NCI-H1417 treated with DMSO at 0.1 percent for 48 hours (cell line): ENCODE measurements at regions not wholly inside any gene's neighbourhood (a gene's known extent, or its start where the extent isn't known, plus 50 kb on each side); places are given as distances from the start of the nearest gene placed in this dataset.

Experiments used
- DNase-seq: peaks from one replicate; lab custom pipeline; 2025; lab: John Stamatoyannopoulos, UW

DNA sequence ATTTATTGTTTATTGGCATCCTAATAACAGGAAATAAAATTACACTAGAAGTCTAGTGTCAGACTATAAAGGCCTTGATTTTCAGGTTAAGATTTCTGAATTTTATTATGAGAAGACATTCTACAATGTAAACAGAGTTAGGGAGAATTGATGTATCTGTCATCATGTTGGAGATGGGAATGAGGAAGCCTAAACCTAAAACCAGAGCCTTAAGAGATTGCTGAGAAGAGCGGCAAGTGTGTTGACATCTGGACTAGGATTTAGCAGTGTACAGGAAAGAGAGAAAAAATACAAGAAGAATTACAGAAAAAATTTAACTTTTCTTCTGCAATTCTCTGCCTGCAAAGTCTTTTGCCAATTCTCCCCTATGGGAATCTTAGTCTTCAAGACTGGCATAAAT lies 525.5 kb downstream of the NR2F1-AS1 start:
- DNase-seq: no peak

DNA sequence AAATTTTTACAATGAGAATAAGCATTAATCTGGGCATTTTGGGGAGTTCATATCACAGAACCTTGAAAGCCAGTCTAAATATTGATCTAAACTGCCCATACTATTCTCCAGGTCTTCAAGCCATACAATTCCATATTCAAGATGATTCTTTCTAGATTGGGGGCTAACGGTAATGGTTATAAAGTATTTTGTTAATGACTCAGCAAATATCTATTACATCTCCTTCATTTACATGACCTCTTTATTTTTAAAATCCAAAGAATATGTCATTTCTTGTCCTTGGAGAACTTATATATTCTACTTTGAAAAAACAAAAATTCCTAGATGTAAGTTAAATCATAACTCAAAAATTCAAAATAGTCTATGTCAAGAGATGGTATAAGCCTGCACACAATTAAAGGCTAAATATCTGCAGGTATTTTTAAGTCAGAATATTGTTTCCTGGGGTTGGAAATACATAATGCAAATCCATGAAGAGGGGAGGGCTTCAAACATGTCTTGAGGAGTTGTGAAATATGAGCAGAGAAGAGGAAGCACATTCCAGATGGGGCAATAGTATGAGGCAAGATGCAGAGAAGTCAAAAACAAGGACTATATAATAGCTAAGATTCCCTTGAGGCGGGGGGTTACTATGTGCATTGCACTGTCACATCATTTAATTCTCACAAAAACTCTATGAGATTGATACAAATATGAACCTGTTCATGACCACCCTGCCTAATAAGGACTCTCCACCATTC lies 526.4 kb downstream of the NR2F1-AS1 start:
- DNase-seq: no peak

DNA sequence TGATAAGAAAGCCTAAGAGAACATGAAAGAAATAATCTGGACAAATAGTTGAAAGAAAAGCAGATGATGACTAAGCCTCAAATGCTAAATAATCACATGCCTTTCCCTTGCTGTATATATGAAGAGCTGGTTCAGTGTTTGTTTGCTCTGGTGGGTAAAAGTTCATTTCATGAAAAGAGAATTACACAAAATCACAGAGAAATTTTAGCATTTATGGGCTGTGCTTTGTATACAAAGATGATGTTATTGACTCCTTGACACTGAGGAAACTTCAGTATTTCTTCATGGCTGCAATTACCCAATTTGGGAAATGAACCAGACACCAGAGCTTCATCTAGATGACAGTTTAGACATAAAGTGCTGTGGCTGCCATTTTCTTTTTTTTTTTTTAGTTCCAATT lies 527.2 kb downstream of the NR2F1-AS1 start:
- no peak for DNase-seq

- DNase-seq: no peak
Observed at GRCh38 chr5:93048858-93049257, 532.2 kb downstream of the NR2F1-AS1 start.

- DNase-seq: no peak
Observed at GRCh38 chr5:93044859-93045666, 536.0 kb downstream of the NR2F1-AS1 start.

DNA sequence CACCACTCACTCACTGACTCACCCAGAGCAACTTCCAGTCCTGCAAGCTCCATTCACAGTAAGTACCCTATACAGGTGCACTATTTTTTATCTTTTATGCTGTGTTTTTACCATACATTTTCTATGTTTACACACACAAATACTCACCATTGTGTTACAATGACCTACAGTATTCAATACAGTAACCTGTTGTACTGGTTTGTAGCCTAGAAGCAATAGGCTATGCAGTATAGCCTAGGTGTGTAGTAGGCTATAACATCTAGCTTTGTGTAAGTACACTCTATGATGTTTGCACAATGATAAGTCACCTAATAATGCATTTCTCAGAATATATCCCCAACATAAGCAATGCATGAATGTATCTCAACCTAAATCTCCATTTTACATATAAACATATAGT lies 541.1 kb downstream of the NR2F1-AS1 start:
- DNase-seq: no peak

DNA sequence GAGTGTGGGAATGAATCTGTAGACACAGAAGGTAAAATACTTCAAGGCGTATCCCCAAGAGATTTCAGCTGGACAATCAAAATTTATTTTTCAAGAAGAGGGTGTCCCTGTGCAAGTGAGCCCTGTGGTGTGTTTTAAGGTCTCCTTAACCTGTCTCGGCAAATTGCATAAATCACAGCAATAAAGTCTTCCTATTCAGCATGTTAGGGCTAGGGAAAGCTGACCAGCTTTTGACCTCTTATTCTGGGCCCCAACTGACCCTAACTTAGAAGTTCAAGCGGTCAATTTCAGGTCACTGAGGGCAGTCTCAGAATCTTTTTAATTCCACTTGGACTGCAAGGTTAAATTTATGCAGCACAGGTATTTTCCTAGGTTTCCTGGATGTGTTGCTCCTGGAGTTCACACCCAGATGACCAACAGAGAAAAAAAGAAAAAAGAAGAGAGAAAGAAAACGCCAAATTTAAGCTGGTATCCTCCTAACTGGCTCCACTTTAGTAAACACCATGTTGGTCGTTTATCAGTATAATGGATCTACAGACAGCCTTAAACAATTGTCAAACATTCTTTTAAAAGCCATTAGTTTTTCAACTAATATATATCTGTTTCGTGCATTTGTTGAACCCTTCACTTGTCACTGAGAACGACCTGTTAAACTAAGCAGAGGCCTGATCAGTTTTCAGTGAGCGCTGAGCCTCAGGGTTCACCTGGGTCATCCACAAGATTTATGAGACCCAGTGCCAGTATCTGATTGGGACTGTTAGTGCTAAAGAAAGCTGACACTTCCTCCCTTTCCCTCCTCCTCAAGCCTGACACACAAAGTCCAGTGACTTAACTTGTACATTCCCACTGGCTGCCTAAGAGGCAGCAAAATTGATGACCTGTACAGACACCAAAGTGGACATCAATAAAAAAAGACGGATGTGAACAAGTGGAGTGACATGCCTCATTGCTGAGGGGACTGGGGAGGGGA lies 546.1 kb downstream of the NR2F1-AS1 start:
- no peak for DNase-seq

GRCh38 chr5:93022796-93023447 lies 558.1 kb downstream of the NR2F1-AS1 start:
- no peak for DNase-seq

GRCh38 chr5:93022211-93022610 lies 558.8 kb downstream of the NR2F1-AS1 start:
- DNase-seq: no peak

DNA sequence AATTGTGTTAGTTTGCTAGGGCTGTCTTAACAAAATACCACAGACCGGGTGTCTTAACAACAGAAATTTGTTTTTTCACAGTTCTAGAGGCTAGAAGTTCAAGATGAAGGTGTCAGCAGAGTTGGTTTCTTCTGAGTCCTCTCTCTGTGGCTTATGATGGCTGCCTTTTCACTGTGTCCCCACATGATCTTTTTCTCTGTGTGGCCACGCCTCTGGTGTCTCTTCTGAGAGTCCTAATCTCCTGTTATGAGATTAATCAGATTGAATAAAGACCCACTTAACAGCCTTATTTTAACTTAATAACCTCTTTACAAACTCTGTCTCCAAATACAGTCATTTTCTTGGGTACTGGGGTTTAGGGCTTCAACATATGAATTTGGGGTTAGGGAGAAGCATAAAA lies 561.1 kb downstream of the NR2F1-AS1 start:
- no peak for DNase-seq

- no peak for DNase-seq
Observed at GRCh38 chr5:93018461-93018860, 562.6 kb downstream of the NR2F1-AS1 start.

DNA sequence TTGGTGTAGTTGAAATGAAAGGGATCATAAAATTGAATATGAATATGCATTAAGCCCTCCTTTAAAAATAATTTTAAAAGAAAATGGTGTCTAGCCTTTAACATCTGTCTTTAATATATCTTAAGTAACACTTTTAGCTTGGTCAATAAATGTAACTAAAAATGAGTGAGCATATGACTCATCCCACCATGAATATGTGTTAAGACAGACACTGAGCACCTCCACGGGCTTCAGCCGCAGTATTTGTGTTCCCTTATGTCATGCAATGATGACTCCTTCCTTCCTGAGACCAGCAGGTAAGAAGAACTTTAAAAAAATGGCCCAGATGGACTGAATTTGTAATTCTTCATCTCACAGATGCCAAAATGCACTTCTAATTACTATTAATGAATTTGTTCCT lies 563.2 kb downstream of the NR2F1-AS1 start:
- DNase-seq: no peak

- DNase-seq: no peak
Observed at GRCh38 chr5:93017376-93017775, 563.6 kb downstream of the NR2F1-AS1 start.

GRCh38 chr5:93010616-93011015 lies 570.4 kb downstream of the NR2F1-AS1 start:
- DNase-seq: no peak

DNA sequence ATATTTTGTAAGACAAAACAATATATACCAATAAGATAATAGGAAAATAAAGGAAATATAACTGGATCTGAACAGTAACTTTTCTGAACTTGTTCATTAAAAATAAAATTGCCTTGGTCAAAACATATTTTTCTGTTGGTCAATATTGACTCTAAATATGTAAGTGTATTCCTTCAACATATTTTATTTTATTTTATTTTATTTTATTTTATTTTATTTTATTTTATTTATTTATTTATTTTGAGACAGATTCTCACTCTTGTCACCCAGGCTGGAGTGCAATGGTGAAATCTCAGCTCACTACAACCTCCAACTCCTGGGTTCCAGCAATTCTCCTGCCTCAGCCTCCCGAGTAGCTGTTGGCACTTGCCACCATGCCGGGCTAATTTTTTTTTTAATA lies 571.0 kb downstream of the NR2F1-AS1 start:
- no peak for DNase-seq

DNA sequence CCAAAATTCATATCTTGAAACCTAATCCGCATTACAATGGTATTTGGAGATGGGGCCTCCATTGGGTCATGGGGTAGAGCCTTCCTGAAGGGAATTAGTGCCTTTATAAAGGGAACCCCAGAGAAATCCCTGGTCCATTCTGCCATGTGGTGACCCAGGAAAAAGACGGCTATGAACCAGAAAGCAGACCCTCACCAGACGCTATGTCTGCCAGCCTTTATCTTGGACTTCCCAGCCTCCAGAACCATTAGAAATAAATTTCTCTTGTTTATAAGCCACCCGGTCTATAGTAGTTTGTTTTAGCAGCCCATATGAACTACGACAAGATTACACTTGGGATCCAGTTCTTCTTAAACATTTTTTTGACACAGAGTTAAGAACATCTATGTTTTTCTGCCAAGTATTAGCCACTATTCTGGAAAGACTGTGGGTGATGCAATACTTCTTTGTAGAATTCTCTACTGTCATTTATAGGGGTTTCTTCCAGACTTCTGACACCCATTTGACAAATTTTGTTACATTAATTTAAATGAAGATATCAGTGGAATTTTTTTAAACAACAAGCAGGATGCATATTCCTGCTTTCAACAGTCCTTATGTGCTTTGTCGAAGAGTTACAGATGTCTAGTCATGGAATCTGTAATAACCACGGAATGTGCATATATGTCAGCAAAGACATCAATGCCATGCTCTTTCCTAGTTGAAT lies 572.4 kb downstream of the NR2F1-AS1 start:
- DNase-seq: no peak

- DNase-seq: no peak
Observed at GRCh38 chr5:93006915-93007314, 574.1 kb downstream of the NR2F1-AS1 start.

- DNase-seq: no peak
Observed at GRCh38 chr5:92998456-92998855, 582.6 kb downstream of the NR2F1-AS1 start.

DNA sequence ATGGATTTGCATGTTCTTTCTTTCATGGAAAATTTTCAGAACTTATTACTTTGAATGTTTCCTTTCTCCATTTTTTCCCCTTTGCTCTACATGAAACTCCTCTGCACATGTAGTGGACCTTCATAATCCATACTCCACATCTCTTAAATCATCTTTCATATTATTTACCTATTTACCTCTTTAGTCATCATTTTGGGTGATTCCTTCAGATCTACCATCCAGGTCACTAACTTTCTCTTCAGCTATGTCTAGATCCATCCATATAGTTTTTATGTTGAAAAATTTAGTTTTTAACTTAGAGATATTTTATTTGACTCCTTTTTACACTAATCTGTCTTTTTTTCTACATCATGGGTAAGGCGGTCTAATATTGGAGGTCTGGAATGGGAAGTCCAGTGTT lies 586.6 kb downstream of the NR2F1-AS1 start:
- no peak for DNase-seq

DNA sequence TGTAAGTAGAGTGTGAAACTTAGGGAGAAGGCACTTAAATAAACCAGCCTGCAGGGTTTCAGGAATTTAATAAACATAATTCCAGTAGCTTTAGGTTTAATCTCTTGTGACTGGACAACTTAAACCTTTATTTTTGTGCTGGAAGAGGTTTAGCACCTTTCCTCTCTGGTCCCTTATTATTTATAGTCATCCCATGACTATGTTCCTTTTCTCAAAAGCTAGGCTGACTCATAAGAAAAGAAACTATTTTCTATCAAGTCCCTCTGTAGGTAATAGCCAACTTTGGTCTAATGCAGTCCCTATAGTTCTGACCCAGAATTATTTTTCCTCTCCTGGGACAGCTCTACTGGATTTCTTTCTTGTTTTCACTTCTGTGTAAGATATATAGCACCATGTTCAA lies 588.9 kb downstream of the NR2F1-AS1 start:
- DNase-seq: no peak

DNA sequence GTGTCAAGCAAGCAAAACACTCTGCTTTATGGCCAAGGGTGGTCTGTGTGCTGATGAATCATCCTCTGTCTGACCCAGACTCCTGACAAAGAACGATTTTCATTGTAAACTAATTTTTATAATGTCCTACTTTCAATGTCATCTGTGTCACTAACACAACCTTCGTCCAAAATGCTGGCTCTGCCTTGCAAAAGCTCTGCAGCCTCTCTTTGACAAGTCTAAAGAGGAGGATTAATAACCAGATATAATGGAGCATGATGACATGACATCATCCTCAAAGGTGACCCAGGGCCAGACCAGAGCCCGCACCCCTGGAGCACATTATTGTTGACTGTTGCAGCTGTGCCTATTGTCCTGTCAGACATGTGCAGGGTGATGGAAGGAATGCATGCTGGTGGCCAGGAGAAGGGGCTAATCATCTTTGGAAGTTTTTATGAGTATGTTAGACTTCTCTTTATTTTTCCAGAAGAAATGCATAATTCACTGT lies 589.4 kb downstream of the NR2F1-AS1 start:
- DNase-seq: no peak
